Left lung (tissue), 4 donors: ENCODE measurements at regions not wholly inside any gene's neighbourhood (a gene's known extent, or its start where the extent isn't known, plus 50 kb on each side); places are given as distances from the start of the nearest gene placed in this dataset.

Source experiments
- ATAC-seq: fragments of 200-7000 bp; cut with Tn5 transposase; one replicate; pipeline ENCODE4 v1.9.1; 2020; ENCODE audit warnings: moderate library complexity
- DNase-seq, 4 donors: peaks; one replicate each; pipeline ENCODE4 v3.0.0-alpha.2; 2013 to 2020
- H3K27ac ChIP-seq, 2 donors: fragments of 200-600 bp; sonication (generic) in 1 of 2; one replicate each; pipeline versions ENCODE4 v1.5.0 to v1.8.0; 2020 to 2021
- H3K27me3 ChIP-seq, 2 donors: fragments of 200-600 bp; sonication (generic) in 1 of 2; one replicate each; pipeline versions ENCODE4 v1.5.0 to v1.8.0; 2020 to 2021
- H3K36me3 ChIP-seq, 2 donors: fragments of 200-600 bp; sonication (generic) in 1 of 2; one replicate each; pipeline versions ENCODE4 v1.5.0 to v1.8.0; 2020 to 2021
- H3K4me1 ChIP-seq, 2 donors: fragments of 200-600 bp; one replicate each; pipeline ENCODE4 v1.8.0; 2021
- H3K4me3 ChIP-seq, 2 donors: fragments of 200-600 bp; sonication (generic) in 1 of 2; one replicate each; pipeline versions ENCODE4 v1.5.0 to v1.8.0; 2020 to 2021; ENCODE audit warnings: mild to moderate bottlenecking in 1 of 2
- H3K9me3 ChIP-seq, 2 donors: fragments of 200-600 bp; sonication (generic) in 1 of 2; one replicate each; pipeline versions ENCODE4 v1.5.0 to v1.8.0; 2020 to 2021
- intact Hi-C, 2 donors: fragments of 100-400 bp; cut with DNase I; formaldehyde crosslinking; loops; one replicate each; pipeline versions ENCODE4 v1.11.2 to v1.14.2; 2022
- TF ChIP-seq, protein P1 (sequence below), 2 donors: fragments of 200-600 bp; sonication (generic) in 1 of 2; IDR thresholded peaks; one replicate each; pipeline versions ENCODE4 v1.5.0 to v1.8.0; 2021; ENCODE audit warnings: antibody characterized with exemption in 2 of 2
- donor health status: DM: no; HTN: yes; CAD: no.
- donor health status: DM: no; HTN: no; CAD: no.

DNA sequence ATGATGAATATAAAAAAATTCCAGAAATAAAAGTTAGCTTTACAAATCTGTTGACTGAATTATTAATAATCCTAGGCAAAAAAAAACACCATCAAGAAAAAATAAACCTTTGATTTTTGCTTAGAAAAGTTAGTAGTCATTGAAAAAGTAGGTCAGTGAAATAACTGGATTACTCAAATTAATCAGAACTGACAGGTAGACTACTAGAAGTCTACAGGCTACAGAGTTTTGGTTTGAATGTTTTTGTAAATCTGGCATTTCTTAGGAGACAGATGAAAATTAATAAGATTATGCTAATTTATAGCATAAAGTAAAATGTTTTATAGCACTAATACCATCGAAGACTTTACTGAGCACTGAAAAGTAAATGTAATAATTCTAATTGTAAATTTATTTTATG lies 511.9 kb downstream of the PTPRC start:
- no peaks in the 10 kb centered on the region for H3K36me3 ChIP-seq
- no peak overlapping the region for H3K4me3 ChIP-seq
- no peak for ATAC-seq
- H3K9me3 ChIP-seq: no peaks in the 10 kb centered on the region
- no peak for DNase-seq
- no peaks in the 10 kb centered on the region for H3K4me1 ChIP-seq
- H3K27me3 ChIP-seq: no peaks in the 10 kb centered on the region
- TF ChIP-seq, protein P1, sequence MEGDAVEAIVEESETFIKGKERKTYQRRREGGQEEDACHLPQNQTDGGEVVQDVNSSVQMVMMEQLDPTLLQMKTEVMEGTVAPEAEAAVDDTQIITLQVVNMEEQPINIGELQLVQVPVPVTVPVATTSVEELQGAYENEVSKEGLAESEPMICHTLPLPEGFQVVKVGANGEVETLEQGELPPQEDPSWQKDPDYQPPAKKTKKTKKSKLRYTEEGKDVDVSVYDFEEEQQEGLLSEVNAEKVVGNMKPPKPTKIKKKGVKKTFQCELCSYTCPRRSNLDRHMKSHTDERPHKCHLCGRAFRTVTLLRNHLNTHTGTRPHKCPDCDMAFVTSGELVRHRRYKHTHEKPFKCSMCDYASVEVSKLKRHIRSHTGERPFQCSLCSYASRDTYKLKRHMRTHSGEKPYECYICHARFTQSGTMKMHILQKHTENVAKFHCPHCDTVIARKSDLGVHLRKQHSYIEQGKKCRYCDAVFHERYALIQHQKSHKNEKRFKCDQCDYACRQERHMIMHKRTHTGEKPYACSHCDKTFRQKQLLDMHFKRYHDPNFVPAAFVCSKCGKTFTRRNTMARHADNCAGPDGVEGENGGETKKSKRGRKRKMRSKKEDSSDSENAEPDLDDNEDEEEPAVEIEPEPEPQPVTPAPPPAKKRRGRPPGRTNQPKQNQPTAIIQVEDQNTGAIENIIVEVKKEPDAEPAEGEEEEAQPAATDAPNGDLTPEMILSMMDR (IDR thresholded peaks at IDR 0.05): no peak
- no peak overlapping the region for H3K27ac ChIP-seq
- intact Hi-C loops: no loop called here

DNA sequence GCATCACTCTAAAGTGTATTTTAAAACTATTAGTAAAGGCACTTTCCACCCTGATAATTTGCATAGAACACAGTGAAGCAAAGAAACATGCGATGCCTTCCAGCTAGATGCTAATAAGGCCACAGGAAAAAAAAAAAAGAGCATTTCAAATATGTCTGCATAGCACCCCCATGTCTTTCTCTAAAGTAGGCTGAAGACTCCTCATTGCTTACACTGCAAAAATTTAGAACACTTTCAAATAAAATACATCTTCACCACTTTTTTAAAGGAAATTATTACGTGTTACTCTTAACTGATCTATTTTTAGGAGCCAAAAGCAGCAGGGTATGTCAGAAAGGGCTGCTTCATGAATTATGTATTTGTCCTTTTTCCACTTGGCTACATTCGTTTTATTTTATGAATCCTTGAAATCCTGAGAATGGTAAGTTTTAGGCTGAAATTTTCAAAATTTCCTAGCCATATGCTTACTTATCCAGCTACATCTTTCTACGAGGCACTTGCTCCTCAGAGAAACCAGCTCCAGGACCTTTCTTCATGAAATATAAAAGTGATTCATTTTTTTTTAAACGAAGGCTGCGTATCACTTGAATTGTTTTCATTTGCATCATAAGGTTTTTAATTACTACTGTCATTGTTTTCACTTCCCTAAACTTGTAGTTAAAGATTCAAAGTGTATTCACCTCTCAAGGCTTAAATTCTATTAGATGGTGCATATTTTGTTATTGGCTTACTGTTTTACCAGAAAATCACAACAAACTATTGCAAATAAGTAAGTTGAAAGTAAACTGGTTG lies 513.0 kb downstream of the PTPRC start:
- TF ChIP-seq, protein P1 (IDR thresholded peaks at IDR 0.05): no peak
- Histone ChIP-seq H3K4me3 (no peak overlapping the region), H3K27ac (no peak overlapping the region), H3K27me3 (no peaks in the 10 kb centered on the region), H3K4me1 (no peaks in the 10 kb centered on the region), H3K9me3 (no peaks in the 10 kb centered on the region), H3K36me3 (no peaks in the 10 kb centered on the region)
- intact Hi-C loops: no loop called here
- ATAC-seq: no peak
- no peak for DNase-seq

DNA sequence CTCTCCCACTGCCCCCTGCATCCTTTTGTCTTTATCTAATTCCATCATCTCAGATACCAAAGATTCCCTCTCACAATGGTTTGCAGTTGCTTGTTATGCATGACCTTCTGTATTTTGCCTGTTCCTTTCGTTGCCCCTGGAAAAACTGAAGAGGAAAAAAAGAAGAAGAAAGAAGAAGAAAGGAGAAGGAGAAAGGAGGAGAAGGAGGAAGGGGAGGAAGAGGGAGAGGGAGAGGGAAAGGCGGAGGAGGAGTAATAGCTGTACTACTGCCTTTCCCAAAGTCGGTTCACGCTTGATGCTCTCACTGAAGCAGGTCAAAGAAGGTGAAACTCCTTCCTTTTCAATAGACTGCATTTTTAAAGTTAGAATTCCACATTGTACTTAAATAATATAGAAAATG lies 513.8 kb downstream of the PTPRC start:
- H3K27ac ChIP-seq: no peak overlapping the region

DNA sequence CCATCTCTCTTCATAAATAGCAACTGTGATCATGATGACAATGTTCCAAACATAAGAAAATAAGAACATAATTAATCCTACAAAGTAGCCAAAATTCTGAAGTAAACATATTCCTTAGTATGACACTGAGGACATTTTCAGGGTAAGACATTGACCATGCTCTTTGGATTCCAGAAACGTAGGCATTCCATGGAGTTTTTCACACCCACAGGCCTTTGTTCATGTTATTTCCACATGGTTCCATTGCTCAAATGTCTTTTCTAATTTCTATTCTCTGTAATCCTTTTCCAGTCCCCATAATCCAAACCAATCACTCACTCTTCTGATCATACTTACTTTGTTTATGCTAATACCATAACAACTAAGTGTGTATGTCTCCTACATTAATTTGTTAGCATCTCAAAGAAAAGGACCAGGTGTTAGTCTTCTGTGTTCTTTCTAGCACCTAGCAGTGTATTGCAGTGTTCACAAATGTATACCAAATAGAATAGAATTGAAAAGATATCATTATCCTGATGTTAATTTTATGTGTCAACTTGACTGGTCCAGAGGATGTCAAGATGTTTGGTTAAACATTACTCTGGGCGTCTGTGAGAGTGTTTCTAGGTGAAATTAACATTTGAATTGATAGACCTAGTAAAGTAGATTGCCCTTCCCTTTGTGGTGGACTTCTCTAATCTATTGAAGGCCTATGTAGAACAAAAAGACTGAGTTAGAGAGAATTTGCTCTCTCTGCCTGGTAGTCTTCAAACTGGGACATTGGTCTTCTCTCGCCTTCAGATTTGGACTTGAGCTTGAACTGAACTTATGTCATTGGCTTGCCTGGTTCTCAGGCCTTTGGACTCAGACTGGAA lies 516.6 kb downstream of the PTPRC start:
- H3K27me3 ChIP-seq: no peaks in the 10 kb centered on the region
- TF ChIP-seq, protein P1 (IDR thresholded peaks at IDR 0.05): no peak
- no peaks in the 10 kb centered on the region for H3K4me1 ChIP-seq
- H3K4me3 ChIP-seq: no peak overlapping the region
- DNase-seq: no peak
- ATAC-seq: no peak
- H3K9me3 ChIP-seq: no peaks in the 10 kb centered on the region
- no peak overlapping the region for H3K27ac ChIP-seq
- H3K36me3 ChIP-seq: no peaks in the 10 kb centered on the region
- intact Hi-C loops: no loop called here

More for the DNA sequence above, 513.8 kb downstream of the PTPRC start:
- DNase-seq: no peak
- H3K4me1 ChIP-seq: no peaks in the 10 kb centered on the region
- no peaks in the 10 kb centered on the region for H3K27me3 ChIP-seq
- TF ChIP-seq, protein P1 (IDR thresholded peaks at IDR 0.05): no peak
- H3K9me3 ChIP-seq: no peaks in the 10 kb centered on the region
- no peaks in the 10 kb centered on the region for H3K36me3 ChIP-seq
- intact Hi-C loops: no loop called here
- no peak overlapping the region for H3K4me3 ChIP-seq
- ATAC-seq: no peak

DNA sequence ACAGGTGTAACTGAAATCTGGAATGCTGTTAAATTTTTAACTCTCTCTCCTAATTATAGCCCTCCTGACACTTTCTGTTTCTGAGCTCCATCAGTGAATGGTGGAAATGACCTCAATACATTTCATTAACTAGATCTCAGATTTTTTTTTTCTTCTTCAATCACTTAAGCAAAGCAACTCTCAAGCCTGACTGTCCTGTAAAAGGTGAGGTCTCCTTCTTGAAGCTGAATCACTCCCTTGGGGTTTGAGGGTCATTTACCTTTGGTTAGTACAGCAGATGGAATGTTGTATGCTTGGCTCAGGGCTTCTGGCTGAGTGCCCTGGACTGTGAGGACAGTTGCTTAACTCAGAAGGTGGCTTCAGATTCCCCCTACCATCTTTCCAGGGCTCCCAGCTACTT lies 518.7 kb downstream of the PTPRC start:
- H3K9me3 ChIP-seq: no peaks in the 10 kb centered on the region
- intact Hi-C loops: no loop called here
- DNase-seq: no peak
- ATAC-seq: no peak
- TF ChIP-seq, protein P1 (IDR thresholded peaks at IDR 0.05): no peak
- H3K36me3 ChIP-seq: no peaks in the 10 kb centered on the region
- no peak overlapping the region for H3K27ac ChIP-seq
- no peaks in the 10 kb centered on the region for H3K27me3 ChIP-seq
- H3K4me1 ChIP-seq: no peaks in the 10 kb centered on the region
- no peak overlapping the region for H3K4me3 ChIP-seq
